Prostate gland (tissue), 2 donors: ENCODE measurements at regions not wholly inside any gene's neighbourhood (a gene's known extent, or its start where the extent isn't known, plus 50 kb on each side); places are given as distances from the start of the nearest gene placed in this dataset.

Source experiments
- DNase-seq: peaks from one replicate; pipeline ENCODE4 v3.0.0-alpha.2; 2019; ENCODE audit warnings: low spot score
- H3K27ac ChIP-seq, 2 donors: fragments of 200-600 bp; sonication (generic); 2 replicates each; pipeline ENCODE4 v1.5.1; 2017 to 2019
- H3K27me3 ChIP-seq: fragments of 200-600 bp; sonication (generic); replicated peaks from 2 replicates; pipeline ENCODE4 v1.5.1; 2019; ENCODE audit not compliant: insufficient read depth
- H3K36me3 ChIP-seq, 2 donors: fragments of 200-600 bp; sonication (generic); 1 replicate in 1 of 2; 2 replicates in 1 of 2; pipeline versions ENCODE4 v1.5.1 to v1.8.1; 2017 to 2019
- H3K4me1 ChIP-seq: fragments of 200-600 bp; sonication (generic); replicated peaks from 2 replicates; pipeline ENCODE4 v1.5.1; 2019
- H3K4me3 ChIP-seq, 2 donors: fragments of 200-600 bp; sonication (generic); 2 replicates each; pipeline ENCODE4 v1.5.1; 2017 to 2019
- H3K9me3 ChIP-seq: fragments of 200-600 bp; sonication (generic); 2 replicates; pipeline ENCODE4 v1.5.1; 2017
- CTCF ChIP-seq, 4 experiments: fragments of 200-600 bp in 2 of 4; fragments of 450-650 bp in 2 of 4; sonication (generic) in 2 of 4; IDR thresholded peaks; 1 replicate in 3 of 4; 2 replicates in 1 of 4; pipeline ENCODE4 v1.5.1; 2016 to 2019; ENCODE audit warnings: antibody characterized with exemption in 4 of 4, mild to moderate bottlenecking in 2 of 4, moderate library complexity in 2 of 4
- POLR2A ChIP-seq: fragments of 450-650 bp; IDR thresholded peaks from one replicate; pipeline ENCODE4 v1.6.1; 2016; ENCODE audit warnings: antibody characterized with exemption, mild to moderate bottlenecking
- POLR2AphosphoS5 ChIP-seq: sonication (generic); formaldehyde crosslinking; IDR thresholded peaks from one replicate; pipeline ENCODE4 v1.6.1; 2017; ENCODE audit warnings: antibody characterized with exemption
- WGBS: methylation state at CpG from one replicate; pipeline ENCODE4 v1.1.5; 2018; 5-methylcytosine and 5-hydroxymethylcytosine counted together
- intact Hi-C: fragments of 100-400 bp; cut with DNase I; formaldehyde crosslinking; loops from one replicate; pipeline ENCODE4 v1.14.2; 2022

DNA sequence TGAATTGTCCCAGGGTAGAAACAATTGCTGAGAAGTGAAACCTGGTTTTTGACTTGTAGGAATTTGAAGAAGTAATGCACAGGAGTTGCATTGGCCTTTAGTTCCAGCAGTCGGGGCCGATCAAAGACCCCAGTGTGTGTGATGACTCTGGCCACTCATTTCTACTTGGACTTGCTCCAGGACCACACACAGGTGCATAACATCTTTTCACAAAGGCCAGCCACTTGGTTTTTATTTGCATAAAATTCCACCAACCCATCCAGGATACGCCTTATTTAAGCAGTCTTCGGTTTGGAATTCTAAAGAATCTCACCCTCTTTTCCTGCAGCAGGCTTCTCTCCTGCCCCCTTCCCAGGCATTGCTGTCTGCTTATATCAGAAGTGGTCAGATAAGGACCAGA lies 162.0 kb upstream of the HABP2 start:
- DNase-seq = no peak
- Histone ChIP-seq H3K27me3 (no peaks in the 10 kb centered on the region), H3K4me1 (no peaks in the 10 kb centered on the region), H3K4me3 (no peak overlapping the region), H3K36me3 (no peaks in the 10 kb centered on the region), H3K9me3 (no peaks in the 10 kb centered on the region), H3K27ac (no peak overlapping the region)
- intact Hi-C loops = no loop called here
- TF ChIP-seq POLR2A (no peak), CTCF (IDR thresholded peaks at IDR 0.05) (no peak), POLR2AphosphoS5 (no peak)
- 57% methylated on average over 4 of the region's 4 CpGs for WGBS

GRCh38 chr10:113397047-113397446 lies 155.8 kb upstream of the HABP2 start:
- 32% methylated on average over 9 of the region's 9 CpGs for WGBS
- H3K4me3 ChIP-seq = no peak overlapping the region
- DNase-seq = no peak
- H3K27ac ChIP-seq = no peak overlapping the region
- no peaks in the 10 kb centered on the region for H3K4me1 ChIP-seq
- no peak for TF ChIP-seq POLR2A
- no peak for TF ChIP-seq POLR2AphosphoS5
- TF ChIP-seq CTCF (IDR thresholded peaks at IDR 0.05) = no peak
- H3K9me3 ChIP-seq = no peaks in the 10 kb centered on the region
- intact Hi-C loops = no loop called here
- H3K27me3 ChIP-seq = no peaks in the 10 kb centered on the region
- H3K36me3 ChIP-seq = no peaks in the 10 kb centered on the region

DNA sequence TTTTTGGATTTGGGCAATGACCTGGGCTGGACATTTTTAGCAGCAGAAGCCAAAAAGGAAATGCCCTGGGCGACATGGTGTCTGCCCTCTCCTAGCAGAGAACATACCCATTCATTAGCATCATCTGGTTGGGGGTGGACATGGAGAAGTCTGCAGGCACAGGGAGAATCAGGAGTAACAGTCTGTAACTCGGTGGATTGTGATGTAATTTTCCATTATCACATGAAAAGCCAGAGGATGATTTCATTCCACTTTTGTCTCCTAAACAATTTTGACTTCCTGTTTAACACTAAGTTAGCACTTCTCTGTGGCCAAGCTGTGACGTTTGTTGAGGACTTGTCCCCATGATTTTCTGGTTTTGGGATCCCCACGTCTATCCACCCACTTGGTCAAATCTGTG lies 153.8 kb upstream of the HABP2 start:
- no peaks in the 10 kb centered on the region for H3K4me1 ChIP-seq
- intact Hi-C loops = no loop called here
- DNase-seq = no peak
- no peak overlapping the region for H3K4me3 ChIP-seq
- no peaks in the 10 kb centered on the region for H3K9me3 ChIP-seq
- TF ChIP-seq POLR2A (no peak), POLR2AphosphoS5 (no peak), CTCF (IDR thresholded peaks at IDR 0.05) (no peak)
- WGBS = 79% methylated on average over 4 of the region's 4 CpGs
- no peaks in the 10 kb centered on the region for H3K36me3 ChIP-seq
- H3K27ac ChIP-seq = no peak overlapping the region
- no peaks in the 10 kb centered on the region for H3K27me3 ChIP-seq

GRCh38 chr10:113402602-113403001 lies 150.3 kb upstream of the HABP2 start:
- H3K9me3 ChIP-seq = no peaks in the 10 kb centered on the region
- intact Hi-C loops = no loop called here
- no peak for DNase-seq
- H3K4me3 ChIP-seq = no peak overlapping the region
- H3K36me3 ChIP-seq = no peaks in the 10 kb centered on the region
- TF ChIP-seq POLR2A (no peak), POLR2AphosphoS5 (no peak), CTCF (IDR thresholded peaks at IDR 0.05) (no peak)
- H3K27ac ChIP-seq = no peak overlapping the region
- no peaks in the 10 kb centered on the region for H3K4me1 ChIP-seq
- 60% methylated on average over 3 of the region's 3 CpGs for whole genome bisulfite sequencing
- no peaks in the 10 kb centered on the region for H3K27me3 ChIP-seq

DNA sequence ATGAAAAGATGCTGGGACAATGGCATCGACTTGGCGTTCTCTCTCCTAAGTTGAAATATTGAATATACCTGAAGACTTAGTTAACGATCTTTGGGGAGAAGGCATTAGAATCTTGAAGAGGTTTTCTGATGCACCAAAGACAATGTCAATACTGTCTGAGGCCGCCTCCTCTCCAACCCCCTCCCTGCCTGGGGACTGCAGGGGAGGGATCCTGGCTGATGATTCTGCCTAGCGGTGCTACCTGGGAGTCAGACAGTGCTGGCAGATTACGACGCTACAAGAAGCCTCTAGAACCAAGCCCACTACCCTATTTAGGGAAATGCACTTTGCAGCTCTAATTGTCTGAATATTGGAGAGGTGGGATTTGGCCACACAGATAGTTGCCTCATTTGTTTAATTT lies 145.6 kb upstream of the HABP2 start:
- intact Hi-C loops = no loop called here
- WGBS = 53% methylated on average over 7 of the region's 7 CpGs
- no peak overlapping the region for H3K27ac ChIP-seq
- no peak for DNase-seq
- TF ChIP-seq POLR2AphosphoS5 (no peak), CTCF (IDR thresholded peaks at IDR 0.05) (no peak), POLR2A (no peak)
- H3K4me3 ChIP-seq = no peak overlapping the region
- no peaks in the 10 kb centered on the region for H3K36me3 ChIP-seq
- no peaks in the 10 kb centered on the region for H3K9me3 ChIP-seq
- no peaks in the 10 kb centered on the region for H3K27me3 ChIP-seq
- no peaks in the 10 kb centered on the region for H3K4me1 ChIP-seq
